Hepatic stellate cell (primary cell): ENCODE measurements at regions not wholly inside any gene's neighbourhood (a gene's known extent, or its start where the extent isn't known, plus 50 kb on each side); places are given as distances from the start of the nearest gene placed in this dataset.
A peak's percentile ranks its signal among the peaks of the same experiment; 100 is the strongest.
"Not testable (repeated sequence)": the region's sequence is repeated elsewhere in the genome, so short reads cannot be mapped to it uniquely, and the experiment has no call there.

ENCODE experiments used
- DNase-seq: peaks from one replicate; pipeline ENCODE4 v3.0.0; 2011; ENCODE audit warnings: low spot score

DNA sequence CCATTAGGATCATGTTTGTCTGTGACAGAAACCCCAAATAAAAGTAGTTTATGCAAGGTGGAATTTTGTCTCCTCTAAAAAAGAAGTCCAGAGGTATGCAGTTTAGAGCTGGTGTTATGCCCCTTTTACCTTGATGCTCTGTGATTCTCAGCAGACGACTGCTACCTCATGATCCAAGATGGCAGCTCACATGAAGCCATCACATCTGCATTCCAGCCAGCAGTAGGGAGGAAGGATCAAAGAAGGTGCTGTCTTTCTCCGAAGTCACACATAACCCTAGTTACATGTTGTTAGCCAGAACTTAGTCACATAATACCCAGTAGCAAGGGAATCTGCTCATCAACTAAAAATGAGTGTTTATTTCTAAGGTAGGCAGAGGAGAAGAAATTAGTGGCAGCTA is 135.7 kb upstream of the HS3ST2 start:
- no peak for DNase-seq

GRCh38 chr16:22681554-22682291 is 132.2 kb upstream of the HS3ST2 start:
- no peak for DNase-seq

GRCh38 chr16:22683258-22683657 is 130.7 kb upstream of the HS3ST2 start:
- DNase-seq: no peak

GRCh38 chr16:22683730-22684573 is 130.0 kb upstream of the HS3ST2 start:
- DNase-seq: no peak

DNA sequence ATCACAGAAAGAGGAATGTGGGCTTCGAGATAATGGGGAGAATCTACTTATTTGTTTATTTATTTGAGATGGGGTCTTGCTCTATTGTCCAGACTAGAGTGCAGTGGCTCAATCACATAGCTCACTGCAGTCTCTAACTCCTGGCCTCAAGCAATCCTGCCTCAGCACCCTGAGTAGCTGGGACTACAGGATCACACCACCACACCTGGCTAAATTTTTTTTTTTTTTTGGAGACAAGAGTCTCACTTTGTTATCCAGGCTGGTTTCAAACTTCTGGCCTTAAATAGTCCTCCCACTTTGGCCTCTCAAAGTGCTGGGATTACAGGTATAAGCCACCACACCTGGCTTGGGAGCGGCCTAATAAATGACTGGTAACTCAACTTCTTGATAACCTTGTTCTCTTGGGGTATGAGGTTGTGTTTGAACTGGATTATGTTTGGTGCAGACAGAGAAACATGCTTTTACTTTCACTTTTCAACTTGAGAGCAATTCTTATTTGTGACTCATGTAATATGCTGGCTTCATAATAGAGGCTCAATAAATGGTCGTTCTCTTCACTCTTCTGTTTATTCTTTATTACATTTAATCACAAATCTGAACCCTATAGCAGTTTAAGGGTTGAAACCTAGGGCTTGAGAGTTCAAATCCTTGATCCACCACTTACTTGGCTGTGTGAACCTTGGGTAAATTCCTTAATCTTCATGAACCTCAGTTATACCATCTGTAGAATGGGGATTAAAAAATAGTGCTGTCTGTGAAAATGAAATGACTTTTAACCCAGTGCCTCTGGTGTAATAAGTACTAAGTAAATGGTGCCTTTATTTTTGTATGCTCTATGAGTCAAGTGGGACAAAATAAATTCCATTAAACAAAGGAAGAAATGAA is 129.1 kb upstream of the HS3ST2 start:
- DNase-seq: peak; percentile 36

- no peak for DNase-seq
Measured at GRCh38 chr16:22685459-22685830, 128.5 kb upstream of the HS3ST2 start.

GRCh38 chr16:22687031-22687530 is 126.9 kb upstream of the HS3ST2 start:
- DNase-seq: no peak

DNA sequence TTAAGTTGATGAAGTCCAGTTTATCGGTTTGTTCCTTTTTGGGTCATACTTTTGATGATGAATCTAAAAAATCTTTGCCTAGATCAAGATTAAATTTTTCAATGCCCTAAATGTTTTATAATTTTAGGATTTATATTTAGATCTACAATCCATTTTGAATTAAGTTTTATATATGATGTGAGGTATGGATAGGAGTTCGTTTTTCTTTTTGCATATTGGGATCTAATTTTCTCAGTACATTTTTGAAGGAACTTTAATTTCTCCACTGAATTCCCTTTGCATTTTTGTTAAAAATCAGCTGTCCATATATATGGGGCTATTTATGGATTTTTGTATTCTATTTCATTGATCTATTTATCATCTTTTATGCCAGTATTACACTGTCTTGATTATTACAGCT is 125.5 kb upstream of the HS3ST2 start:
- no peak for DNase-seq

DNA sequence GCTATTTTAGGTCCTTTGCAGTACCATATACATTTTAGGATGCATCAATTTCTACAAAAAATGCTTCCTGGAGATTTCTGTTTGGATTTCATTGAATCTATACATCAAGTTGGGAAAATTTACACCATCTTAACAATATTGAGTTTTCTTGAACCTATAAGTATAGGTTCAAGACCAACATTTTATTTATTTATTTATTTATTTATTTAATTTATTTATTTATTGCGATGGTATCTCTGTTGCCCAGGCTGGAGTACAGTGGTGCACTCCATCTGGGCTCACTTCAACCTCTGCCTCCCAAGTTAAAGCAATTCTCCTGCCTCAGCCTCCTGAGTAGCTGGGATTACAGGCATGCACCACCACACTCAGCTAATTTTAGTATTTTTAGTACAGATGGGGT is 125.0 kb upstream of the HS3ST2 start:
- no peak for DNase-seq

- no peak for DNase-seq
Measured at GRCh38 chr16:22691335-22691734, 122.6 kb upstream of the HS3ST2 start.

- DNase-seq: no peak
Measured at GRCh38 chr16:22692034-22692433, 121.9 kb upstream of the HS3ST2 start.

DNA sequence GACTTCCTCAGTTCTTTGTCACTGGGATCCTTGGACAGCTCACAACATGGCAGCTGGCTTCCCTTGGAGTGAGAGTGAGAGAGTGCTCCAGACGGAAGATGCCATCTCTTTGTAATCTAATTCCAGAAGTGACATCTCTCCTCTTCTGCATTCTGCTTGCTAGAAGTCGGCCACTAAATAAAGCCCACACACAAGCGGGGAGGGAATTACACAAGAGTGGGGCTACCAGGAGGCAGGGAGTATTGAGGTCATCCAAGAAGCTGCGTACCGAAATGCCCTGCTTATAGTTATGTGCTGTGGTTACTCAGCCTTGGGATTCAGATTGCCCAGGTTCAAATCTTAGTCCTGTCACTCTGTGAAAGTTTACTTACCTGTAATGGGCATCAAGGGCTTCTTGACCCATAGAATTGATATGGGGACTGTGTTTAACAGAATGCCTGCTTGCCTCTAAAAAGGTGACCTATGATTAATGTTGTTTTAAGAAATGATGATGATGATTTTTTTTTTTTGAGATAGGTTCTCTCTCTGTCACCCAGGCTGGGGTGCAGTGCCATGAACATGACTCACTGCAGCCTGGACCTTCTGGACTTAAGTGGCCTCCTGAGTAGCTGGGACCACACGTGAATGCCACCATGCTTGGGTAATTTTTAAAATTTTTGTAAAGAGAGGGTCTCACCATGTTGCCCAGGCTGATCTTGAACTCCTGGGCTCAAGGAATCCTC is 120.9 kb upstream of the HS3ST2 start:
- DNase-seq: no peak

GRCh38 chr16:22693638-22694340 is 120.2 kb upstream of the HS3ST2 start:
- DNase-seq: no peak

GRCh38 chr16:22694887-22695382 is 119.0 kb upstream of the HS3ST2 start:
- DNase-seq: peak; percentile 70

DNA sequence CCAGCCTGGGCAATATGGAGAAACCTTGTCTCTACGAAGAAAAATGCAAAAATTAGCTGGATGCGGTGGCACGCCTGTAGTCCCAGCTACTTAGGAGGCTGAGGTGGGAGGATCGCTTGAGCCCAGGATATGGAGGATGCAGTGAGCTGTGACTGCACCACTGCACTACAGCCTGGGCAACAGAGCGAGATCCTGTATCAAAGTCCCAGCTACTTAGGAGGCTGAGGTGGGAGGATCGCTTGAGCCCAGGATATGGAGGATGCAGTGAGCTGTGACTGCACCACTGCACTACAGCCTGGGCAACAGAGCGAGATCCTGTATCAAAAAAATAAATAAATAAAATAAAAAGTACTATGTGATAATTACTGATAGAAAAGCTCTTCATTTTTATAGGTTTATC is 118.2 kb upstream of the HS3ST2 start:
- DNase-seq: not testable (repeated sequence)

DNA sequence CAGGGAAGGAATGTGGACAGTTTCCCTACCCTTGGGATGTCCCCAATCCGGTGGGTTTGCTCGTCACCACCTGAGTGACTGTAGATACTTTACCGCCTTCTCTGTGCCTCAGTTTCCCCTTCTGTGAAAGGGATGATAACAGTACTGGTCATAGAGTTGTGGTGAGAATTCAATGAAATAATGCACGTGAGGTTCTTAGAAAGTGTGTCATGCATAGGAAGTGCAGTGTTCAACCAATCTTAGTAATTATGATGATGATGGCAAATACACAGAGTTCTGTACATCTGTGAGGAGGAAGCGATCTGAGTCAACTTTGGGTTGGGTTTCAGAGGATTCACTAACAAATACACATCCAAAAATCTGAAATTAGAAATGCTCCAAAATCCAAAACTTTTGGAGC is 114.6 kb upstream of the HS3ST2 start:
- no peak for DNase-seq

DNA sequence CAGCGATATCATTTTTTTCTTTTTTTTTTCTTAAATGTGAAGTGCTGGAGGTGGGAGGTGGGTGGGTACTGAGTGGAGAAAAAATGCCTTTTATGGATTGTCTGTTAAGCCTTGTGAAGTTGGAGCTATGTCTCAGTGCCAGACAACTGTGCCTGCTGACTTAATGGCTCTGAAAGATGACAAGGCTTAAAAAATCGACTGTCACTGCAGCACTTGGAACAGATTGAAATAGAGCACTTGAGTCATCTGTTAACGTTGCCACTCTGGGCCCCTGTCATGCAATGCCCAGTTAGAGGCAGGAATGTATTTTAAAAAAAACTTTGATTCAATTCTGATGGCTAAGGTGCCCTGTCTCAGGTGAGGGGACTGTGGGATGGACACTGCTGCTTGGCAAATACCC is 108.2 kb upstream of the HS3ST2 start:
- DNase-seq: no peak

DNA sequence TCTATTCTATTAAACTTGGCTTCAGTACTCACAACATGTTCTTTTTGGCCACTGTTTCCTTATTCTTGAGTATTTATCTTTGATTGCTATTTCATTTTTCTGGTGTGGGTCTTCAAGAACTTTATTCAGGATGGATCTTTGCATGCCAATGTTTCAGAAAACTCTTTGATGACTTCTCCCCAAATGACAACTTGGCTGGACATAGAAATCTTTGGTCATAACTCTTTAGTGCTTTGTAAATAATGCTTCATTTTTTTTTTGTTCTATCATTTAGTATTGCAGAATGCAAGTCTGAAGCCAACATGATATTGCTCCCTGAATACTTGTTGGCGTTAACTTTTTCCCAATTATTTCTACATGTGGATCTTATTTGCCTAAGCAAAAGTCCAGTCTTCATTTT is 103.6 kb upstream of the HS3ST2 start:
- no peak for DNase-seq

DNA sequence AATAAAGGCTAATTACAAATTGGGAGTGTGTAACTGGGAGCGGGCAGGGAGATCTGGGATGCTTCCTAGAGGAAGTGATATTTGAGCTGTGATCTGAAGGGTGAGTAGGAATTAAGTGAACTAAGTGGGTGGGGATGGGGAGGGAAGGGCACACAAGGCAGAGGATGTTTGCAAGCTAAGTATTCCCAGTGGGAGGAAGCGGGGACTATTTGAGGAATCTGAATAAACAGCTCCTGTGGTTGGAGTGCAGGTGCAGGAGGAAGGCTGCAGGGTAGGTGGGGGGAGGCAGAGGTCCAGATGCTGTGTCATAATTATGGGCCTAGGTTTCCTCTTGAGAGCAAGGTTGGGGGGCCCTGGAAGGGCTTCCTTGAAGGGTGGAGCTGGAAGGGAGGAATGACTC is 102.1 kb upstream of the HS3ST2 start:
- DNase-seq: no peak

GRCh38 chr16:22712471-22712870 is 101.5 kb upstream of the HS3ST2 start:
- DNase-seq: no peak

- DNase-seq: not testable (repeated sequence)
Measured at GRCh38 chr16:22718598-22718997, 95.4 kb upstream of the HS3ST2 start.
